Kidney (tissue), 13 donors: ENCODE measurements at regions not wholly inside any gene's neighbourhood (a gene's known extent, or its start where the extent isn't known, plus 50 kb on each side); places are given as distances from the start of the nearest gene placed in this dataset.
A peak's percentile ranks its signal among the peaks of the same experiment; 100 is the strongest.

Experiments used
- DNase-seq, 5 donors: peaks; one replicate each; pipeline ENCODE4 v3.0.0-alpha.2; 2013 to 2020
- FAIRE-seq: peaks from 2 replicates; lab custom pipeline; 2012; peaks lifted over from hg19 to GRCh38; lab: Jason Lieb, UNC
- H3K27ac ChIP-seq, 2 donors: one replicate each; pipeline ENCODE4 v1.7.0; 2013; ENCODE audit warnings: low read depth in 2 of 2, low read length in 2 of 2, inconsistent platforms in 1 of 2
- H3K27me3 ChIP-seq: one replicate; pipeline ENCODE4 v1.7.1; 2013; ENCODE audit warnings: low read length, inconsistent platforms; ENCODE audit not compliant: control insufficient read depth, insufficient read depth
- H3K36me3 ChIP-seq, 3 donors: one replicate each; pipeline versions ENCODE4 v1.7.0 to v1.7.1; 2013; ENCODE audit warnings: low read length in 3 of 3, control low read depth in 1 of 3, inconsistent platforms in 1 of 3; ENCODE audit not compliant: insufficient read depth in 3 of 3, control insufficient read depth in 2 of 3
- H3K4me1 ChIP-seq, 3 donors: one replicate each; pipeline versions ENCODE4 v1.7.0 to v1.7.1; 2013; ENCODE audit warnings: low read length in 3 of 3, inconsistent platforms in 1 of 3, low read depth in 1 of 3; ENCODE audit not compliant: control insufficient read depth in 2 of 3, insufficient read depth in 2 of 3
- H3K4me3 ChIP-seq, 3 donors: one replicate each; pipeline versions ENCODE4 v1.7.0 to v1.8.1; 2013; ENCODE audit warnings: low read length in 3 of 3, control low read depth in 1 of 3, inconsistent platforms in 1 of 3
- H3K9ac ChIP-seq, 3 donors: one replicate each; pipeline versions ENCODE4 v1.7.0 to v1.7.1; 2013; ENCODE audit warnings: low read length in 3 of 3, control low read depth in 1 of 3, inconsistent platforms in 1 of 3
- H3K9me3 ChIP-seq, 3 donors: one replicate each; pipeline versions ENCODE4 v1.7.0 to v1.7.1; 2013; ENCODE audit warnings: low read length in 3 of 3, control low read depth in 1 of 3, inconsistent platforms in 1 of 3; ENCODE audit not compliant: control insufficient read depth in 2 of 3, insufficient read depth in 1 of 3
- intact Hi-C: fragments of 100-400 bp; cut with DNase I; formaldehyde crosslinking; loops from one replicate; pipeline ENCODE4 v1.11.1; 2022
- TF ChIP-seq, protein P1 (sequence below): IDR thresholded peaks from 3 replicates; pipeline ENCODE4 v1.5.1; 2012; ENCODE audit warnings: mild to moderate bottlenecking, moderate library complexity, borderline replicate concordance; ENCODE audit not compliant: insufficient read depth; ENCODE audit errors: extremely low read depth
- donor health status: control.
- donor health status: control.
- donor health status: control.
- donor health status: control.
- donor health status: control.
- donor health status: DM: yes; HTN: yes; CAD: no.
- donor health status: Normal renal cell carcinoma (clear cell type).

DNA sequence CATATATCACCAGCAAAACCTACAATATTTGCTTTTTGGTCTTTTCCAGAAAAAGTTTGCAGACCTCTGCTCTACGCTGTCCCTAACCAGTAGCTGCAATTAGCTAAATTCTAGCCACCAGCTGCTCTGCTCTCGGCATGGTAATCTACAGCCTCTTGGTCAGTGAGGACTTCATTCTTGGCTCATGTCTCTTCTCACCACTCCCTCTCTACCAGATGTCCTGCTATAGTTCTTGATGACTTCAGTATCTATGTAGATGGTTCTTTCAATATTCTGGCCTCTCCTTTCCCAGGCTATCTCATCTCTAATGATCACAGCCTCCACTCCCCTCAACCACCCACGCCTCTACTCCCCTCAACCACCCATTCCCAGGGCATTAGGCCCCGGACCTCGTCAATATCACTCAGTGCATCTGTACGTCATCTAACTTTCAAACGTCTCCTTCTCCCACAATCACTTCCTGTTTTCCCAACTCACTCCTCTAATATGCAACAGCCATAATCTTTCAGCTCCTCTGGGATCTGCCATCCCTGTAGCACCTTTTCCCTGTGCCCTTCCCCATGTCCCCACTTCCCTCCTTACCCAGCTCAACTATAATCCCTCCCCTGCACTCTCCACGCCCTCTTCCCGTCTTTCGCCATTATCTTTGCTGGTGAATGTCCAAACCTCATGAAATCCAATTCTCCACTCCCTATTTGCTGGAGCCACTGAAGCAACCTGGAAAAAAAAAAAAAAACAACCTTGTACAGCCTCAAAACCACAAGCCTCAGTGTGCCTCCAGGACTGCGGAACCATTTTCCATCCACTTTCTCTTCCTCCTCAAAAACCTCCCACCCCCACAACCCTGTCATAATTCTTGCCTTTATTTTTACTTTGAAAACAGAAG lies 429.4 kb upstream of the PROK2 start:
- Histone ChIP-seq H3K27ac (no peak overlapping the region), H3K9ac (no peak overlapping the region), H3K36me3 (no peaks in the 10 kb centered on the region), H3K27me3 (no peaks in the 10 kb centered on the region), H3K4me1 (no peaks in the 10 kb centered on the region), H3K4me3 (no peak overlapping the region), H3K9me3 (no peaks in the 10 kb centered on the region)
- TF ChIP-seq, protein P1, sequence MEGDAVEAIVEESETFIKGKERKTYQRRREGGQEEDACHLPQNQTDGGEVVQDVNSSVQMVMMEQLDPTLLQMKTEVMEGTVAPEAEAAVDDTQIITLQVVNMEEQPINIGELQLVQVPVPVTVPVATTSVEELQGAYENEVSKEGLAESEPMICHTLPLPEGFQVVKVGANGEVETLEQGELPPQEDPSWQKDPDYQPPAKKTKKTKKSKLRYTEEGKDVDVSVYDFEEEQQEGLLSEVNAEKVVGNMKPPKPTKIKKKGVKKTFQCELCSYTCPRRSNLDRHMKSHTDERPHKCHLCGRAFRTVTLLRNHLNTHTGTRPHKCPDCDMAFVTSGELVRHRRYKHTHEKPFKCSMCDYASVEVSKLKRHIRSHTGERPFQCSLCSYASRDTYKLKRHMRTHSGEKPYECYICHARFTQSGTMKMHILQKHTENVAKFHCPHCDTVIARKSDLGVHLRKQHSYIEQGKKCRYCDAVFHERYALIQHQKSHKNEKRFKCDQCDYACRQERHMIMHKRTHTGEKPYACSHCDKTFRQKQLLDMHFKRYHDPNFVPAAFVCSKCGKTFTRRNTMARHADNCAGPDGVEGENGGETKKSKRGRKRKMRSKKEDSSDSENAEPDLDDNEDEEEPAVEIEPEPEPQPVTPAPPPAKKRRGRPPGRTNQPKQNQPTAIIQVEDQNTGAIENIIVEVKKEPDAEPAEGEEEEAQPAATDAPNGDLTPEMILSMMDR: no peak
- intact Hi-C loops: no loop called here
- DNase-seq: peak in 1 of 5 donors; percentile 16
- FAIRE-seq: no peak

DNA sequence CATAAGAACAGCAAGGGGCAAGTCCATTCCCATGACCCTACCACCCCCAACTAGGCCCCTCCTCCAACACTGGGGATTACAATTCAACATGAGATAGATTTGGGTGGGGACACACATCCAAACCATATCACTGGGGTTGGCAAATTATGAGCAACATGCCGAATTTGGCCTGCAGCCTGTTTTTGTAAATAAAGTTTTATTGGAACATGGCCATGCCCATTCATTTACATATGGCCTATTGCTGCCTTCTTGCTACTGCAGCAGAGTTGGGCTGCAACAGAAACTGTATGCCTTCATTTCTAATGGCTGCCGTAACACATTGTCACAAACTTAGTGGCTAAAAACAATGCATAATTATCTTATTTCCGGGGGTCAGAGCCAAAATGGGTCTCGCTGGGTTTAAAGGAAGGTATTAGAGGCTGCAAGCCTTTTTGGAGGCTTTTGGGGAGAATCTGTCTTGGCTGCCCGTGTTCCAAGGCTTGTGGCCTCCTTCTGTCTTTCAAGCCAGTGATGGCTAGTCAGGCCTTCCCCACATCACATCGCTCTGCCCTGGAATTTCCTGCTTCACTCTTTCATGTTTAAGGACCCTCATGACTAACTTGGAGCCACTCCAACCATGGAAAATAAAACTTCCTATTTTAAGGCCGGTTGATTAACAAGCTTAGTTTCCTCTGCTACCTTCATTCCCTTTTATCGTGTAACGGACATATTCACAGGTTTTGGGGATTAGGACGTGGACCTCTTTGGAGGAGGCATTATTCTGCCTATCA lies 428.5 kb upstream of the PROK2 start:
- DNase-seq (peak in 2 of 5 donors; percentile 62 to 86), FAIRE-seq (no peak)
- no peaks in the 10 kb centered on the region for H3K36me3 ChIP-seq
- no peaks in the 10 kb centered on the region for H3K27me3 ChIP-seq
- H3K4me1 ChIP-seq: no peaks in the 10 kb centered on the region
- H3K4me3 ChIP-seq: no peak overlapping the region
- no peak overlapping the region for H3K27ac ChIP-seq
- intact Hi-C loops: no loop called here
- TF ChIP-seq, protein P1: no peak
- no peak overlapping the region for H3K9ac ChIP-seq
- H3K9me3 ChIP-seq: no peaks in the 10 kb centered on the region

DNA sequence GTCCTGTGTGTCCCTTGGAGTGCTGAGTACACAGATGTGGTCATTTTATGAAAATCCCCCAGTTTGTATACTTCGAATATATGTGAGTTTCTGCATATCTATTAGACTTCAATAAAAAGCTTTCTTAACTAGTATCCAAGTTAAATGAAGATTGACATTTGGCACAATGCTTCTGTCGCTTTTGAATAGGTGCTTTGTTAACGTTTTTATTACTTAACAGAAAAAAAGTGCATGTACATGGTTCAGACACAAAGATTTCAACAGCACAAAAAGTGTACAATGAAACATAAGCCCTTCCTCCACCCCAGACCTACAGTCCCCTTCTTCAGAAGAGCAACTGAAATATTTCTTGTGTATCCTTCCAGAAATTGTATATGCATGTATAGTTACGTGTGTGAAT lies 427.4 kb upstream of the PROK2 start:
- TF ChIP-seq, protein P1: no peak
- no peak overlapping the region for H3K9ac ChIP-seq
- no peaks in the 10 kb centered on the region for H3K27me3 ChIP-seq
- FAIRE-seq: no peak
- no peaks in the 10 kb centered on the region for H3K4me1 ChIP-seq
- no peak overlapping the region for H3K27ac ChIP-seq
- intact Hi-C loops: no loop called here
- H3K9me3 ChIP-seq: no peaks in the 10 kb centered on the region
- no peak overlapping the region for H3K4me3 ChIP-seq
- no peak for DNase-seq
- H3K36me3 ChIP-seq: no peaks in the 10 kb centered on the region
